GM18517 (cell line): ENCODE measurements at regions not wholly inside any gene's neighbourhood (a gene's known extent, or its start where the extent isn't known, plus 50 kb on each side); places are given as distances from the start of the nearest gene placed in this dataset.

Experiments
- ATAC-seq: cut with Tn5 transposase; IDR thresholded peaks from one replicate; pipeline ENCODE4 v1.9.1; 2021; ENCODE audit warnings: mild to moderate bottlenecking, moderate library complexity; ENCODE audit not compliant: unreplicated experiment

DNA sequence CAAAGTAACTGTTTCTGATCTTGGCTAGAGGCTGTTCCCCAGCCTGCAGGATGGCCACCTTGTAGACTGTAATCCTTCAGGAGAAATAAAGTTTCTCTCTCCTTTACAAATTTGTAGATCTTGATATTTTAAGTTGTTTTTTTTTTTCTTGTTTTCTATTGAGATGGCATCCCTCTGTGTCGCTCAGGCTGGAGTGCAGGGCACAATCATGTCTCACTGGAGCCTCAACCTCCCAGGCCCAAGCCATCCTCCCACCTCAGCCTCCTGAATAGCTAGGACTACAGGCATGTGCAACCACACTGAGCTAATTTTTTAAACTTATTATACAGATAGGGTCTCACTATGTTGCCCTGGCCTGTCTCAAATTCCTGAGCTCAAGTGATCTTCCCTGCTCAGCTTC is 389.8 kb upstream of the LRRC4C start:
- no peak for ATAC-seq

DNA sequence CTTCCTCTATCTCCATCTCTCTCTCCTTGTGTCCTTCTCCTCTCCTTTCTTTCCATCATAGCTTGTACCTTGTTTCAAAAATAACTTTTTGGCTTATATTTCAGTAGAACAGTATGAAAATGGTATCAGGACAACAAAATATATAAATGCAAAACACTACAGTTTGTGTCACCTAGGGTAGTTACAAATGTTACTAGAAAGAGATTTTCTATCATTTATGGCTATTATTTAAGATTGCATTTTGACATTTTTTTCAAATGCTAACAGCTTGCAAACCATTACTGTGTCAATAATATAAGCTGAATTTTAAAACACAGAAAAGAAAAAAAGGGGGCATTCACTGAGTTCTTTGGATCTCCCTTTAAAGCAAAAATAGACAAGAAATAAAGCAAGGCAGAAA is 392.3 kb upstream of the LRRC4C start:
- ATAC-seq, result no peak

DNA sequence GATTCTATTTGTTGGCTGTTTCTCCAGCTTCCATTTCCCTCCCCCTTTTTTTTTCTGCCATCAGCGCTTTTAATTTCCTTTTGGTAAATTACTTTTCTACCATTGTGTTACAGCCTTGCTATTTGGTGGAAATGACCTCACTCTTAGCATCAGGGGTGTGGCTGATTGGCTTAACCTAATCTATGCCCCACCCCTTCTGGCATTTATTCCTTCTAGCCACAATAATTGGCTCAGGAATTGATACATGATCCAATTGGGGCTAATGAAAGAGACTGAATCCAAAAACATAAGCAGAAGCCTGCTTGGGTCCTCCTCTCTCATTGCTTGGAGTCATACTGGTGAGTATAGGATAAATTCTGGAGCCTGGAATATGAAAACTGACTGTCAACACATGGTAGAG is 402.4 kb upstream of the LRRC4C start:
- no peak for ATAC-seq

GRCh38 chr11:41866525-41866924 is 407.1 kb upstream of the LRRC4C start:
- ATAC-seq, result no peak

DNA sequence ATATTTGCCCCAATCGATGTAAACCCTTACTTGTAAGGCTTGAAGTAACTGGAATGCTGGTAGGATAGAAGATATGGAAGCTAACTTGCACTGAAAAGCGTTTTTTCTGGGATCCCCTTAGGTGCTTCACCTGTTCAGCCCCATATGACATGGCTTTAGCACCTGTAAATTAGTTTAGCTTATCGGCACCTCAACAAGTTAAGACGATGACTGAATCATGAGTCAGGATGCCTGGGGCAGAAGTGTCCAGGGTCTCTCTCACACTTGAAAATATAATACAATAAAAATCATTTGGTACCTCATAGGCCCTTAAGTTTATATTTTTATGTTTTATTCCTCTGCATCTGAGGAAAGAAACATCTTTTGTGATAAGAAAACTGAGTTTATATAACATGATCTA is 409.2 kb upstream of the LRRC4C start:
- ATAC-seq, result no peak

DNA sequence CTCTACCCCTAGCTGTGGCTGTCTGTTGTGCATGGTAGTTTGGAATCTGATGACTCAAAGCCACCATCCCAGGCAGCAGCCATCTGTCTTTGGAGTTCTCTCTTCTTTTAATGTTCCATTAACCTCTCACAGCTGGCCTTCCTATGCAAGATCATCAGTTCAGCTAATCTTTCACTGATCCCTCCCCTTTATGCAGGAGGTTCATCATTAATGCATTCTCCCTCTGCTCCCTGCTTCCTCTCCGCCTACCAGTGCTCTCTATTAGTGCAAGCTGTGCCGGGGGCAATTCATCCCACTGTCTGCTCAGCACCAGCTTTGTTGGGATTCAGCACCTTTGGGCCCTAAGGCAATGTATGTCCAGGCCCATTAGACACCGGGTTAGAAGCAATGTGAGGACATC is 413.0 kb upstream of the LRRC4C start:
- no peak for ATAC-seq

GRCh38 chr11:41872870-41873269 is 413.4 kb upstream of the LRRC4C start:
- no peak for ATAC-seq

DNA sequence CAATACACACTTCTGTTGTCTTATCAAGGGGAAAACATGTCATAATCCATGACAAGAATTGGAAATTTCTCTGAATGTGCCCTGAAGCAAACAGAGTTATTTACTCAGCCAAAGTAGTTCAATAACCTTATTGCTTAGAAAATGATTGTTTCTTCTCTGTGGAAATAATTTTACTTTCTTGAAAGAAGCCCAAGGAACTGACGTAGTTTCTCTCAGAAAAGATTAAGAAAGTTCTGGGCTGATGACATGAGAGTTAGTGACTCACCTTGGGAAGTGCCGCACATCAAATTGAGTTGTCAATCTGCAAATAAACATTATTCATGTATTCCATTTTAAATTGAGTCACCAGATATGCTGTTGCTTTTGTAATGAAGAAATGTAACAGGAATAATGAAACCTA is 418.6 kb upstream of the LRRC4C start:
- no peak for ATAC-seq

DNA sequence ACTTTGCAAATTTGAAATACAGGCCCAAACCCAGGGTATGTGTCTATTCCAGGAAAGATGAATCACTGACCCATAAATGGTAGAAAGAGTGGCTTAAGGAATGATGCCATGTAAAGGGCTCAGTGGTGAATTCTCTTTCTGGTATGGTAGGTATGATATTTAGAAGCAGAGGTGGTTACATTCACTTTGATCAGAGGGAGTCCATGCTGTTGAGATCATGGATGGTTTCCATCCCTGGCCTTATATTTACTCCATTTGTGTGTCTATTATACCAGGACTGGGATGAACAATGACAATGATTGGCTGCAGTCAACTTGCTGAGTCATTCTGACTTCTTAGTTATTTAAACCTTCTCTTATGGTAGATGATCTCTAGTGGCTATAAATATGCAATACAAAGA is 419.8 kb upstream of the LRRC4C start:
- ATAC-seq, result no peak

DNA sequence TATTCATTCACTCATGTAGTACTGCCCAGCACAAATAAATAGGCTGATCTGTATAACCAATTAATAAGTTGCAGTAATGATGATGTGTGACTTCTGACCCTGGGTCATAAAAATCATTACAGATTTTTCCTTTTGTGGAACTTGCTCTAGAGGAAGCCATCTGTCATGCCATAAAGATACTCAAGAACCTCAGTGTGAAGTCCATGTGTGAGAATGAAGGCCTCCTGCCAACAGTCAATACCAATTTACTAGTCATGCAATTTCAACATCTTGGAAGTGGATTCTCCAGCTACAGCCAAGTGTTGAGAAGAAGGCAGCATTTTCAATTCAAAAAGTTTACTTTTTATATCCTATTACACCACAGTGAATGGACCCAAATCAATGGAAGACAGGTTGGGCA is 435.6 kb upstream of the LRRC4C start:
- ATAC-seq, result no peak

DNA sequence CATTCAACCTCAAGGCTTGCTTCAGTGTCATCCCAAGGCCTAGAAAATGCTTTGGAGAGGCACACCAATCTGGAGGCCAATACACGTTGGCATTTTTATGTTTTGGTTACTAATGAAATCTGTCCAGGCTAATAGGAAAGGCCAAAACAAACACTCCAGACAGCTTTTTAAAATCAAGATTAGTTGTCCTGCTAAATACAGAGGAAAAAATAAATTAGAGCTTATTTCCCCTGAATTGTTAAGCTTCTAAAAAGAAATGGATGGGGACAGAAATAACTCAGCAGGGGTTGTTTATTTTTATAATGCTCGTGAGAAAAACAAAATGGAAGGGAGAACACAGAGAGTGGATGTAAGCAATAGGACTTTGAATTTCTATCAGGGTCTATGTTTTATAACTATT is 438.5 kb upstream of the LRRC4C start:
- ATAC-seq, result no peak

DNA sequence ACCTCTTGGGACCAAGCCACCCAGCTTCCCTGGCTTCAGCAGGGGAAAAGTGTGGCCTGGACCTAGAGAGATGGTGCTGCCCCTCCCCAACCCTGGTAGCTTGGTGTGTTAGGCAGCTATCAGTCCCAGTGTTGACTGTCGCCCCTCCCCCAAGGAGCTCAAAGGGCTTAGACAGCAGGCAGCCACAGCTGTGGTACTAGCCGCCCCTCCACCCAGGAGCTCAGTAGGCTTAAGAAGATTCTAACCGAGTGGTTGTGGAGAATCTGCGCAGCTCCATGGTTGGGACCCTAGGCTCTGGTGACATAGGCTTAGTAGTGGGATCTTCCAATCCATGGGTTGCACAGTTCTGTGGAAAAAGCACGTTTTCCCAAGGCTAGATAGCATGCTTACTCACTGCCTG is 458.4 kb upstream of the LRRC4C start:
- no peak for ATAC-seq

- no peak for ATAC-seq
These were observed 460.9 kb upstream of the LRRC4C start for GRCh38 chr11:41920374-41920773.

DNA sequence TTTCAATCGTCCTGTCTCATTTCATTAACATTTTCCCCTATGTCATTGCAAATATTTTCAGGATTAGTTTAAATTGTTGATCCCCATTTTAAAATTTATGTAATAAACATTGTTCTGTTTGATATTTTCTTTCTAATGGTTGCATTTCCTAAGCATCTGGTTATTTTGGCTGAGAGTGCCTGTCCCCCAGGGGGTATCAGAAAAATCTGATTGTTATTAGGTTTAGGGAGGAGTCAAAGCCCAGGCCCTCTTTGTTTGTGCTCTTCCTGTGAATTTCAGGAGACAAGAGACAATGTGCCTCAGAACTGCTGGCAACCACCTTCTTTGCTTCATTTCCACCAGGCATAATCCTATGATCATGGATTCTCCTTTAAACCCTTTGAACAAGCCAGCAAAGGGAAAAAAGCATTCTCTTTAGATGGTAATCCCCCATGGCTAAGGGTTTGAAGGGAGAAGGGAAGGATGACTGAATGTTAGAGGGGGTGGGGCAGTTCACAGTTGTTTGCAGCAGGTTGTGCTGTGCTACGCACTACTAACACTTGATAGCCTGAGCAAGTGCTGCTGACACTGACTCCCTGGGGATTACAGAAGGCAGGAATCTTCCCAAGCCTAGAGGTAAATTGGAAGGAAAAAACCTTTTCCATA is 462.4 kb upstream of the LRRC4C start:
- no peak for ATAC-seq

GRCh38 chr11:41926339-41926738 is 466.9 kb upstream of the LRRC4C start:
- ATAC-seq, result no peak

DNA sequence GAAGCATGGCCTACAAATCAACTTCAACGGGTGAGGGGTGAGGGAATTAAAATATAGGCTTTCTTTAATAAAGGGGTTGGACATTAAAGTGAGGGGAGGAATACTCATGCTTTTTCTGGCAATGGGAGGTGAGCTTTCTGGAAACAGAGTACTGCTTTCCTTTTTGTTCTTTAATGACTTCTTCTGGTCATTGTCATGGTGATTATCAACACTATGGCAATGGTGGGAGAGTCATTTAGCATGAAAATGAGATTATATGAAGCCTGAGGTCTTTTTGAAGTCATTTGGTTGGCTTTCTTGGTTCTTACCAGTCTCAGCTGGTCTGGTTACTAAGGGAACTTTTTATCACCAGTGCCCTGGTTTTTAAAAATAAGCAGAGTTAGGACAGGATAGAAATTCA is 475.8 kb upstream of the LRRC4C start:
- no peak for ATAC-seq

- ATAC-seq, result no peak
These were observed 476.3 kb upstream of the LRRC4C start for GRCh38 chr11:41935795-41936194.

- no peak for ATAC-seq
These were observed 484.2 kb upstream of the LRRC4C start for GRCh38 chr11:41943656-41944055.

- ATAC-seq, result no peak
These were observed 487.9 kb upstream of the LRRC4C start for GRCh38 chr11:41947392-41947791.

- no peak for ATAC-seq
These were observed 491.2 kb upstream of the LRRC4C start for GRCh38 chr11:41950470-41951143.

- no peak for ATAC-seq
These were observed 494.6 kb upstream of the LRRC4C start for GRCh38 chr11:41954034-41954433.

DNA sequence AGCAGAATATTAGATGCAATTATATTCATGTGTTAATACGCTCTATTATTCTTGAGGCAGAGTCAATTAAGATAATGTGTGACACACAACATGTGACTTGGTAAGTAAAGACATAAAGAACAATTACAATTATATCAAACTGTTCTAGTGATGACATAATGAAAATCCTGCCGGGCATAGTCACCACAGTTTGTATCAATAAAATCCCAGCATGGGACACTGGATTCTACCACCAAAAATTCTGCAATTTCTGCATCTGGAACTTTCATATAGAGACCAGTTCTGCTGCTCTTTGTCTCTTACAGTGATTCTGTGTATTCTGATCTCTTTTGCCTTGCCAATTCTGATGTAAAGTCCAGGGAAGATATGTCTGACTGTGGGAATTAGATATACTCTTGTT is 495.6 kb upstream of the LRRC4C start:
- ATAC-seq, result no peak
